ENCODE measurements at regions not wholly inside any gene's neighbourhood (a gene's known extent, or its start where the extent isn't known, plus 50 kb on each side); places are given as distances from the start of the nearest gene placed in this dataset.

DNA sequence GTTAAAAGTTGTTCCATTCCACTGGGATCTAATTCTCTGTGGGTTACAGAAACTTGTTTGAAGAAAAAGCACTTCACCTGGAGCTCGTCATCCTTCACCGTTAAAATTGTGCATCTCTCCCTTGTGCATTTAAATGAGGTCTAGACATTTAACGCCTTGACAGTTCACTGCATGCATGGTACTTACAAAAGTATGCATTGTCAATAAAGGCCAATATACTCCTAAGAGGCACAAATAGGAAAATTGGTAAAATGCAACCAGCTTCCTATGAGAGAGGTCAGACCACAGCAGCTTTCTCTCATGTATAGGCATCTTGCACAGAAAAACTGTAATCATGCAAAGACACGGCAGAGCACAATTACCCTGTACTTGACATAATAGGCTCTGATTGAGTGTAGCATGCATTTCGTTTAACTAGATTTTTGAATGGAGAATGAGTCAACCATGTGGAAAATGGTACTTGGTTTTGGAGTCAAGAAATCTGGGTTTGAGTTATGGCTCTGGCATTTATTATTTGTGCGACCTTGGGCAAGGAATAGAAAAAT is 378.5 kb downstream of the RFPL4B start (continued):
- TF ChIP-seq, protein P1, sequence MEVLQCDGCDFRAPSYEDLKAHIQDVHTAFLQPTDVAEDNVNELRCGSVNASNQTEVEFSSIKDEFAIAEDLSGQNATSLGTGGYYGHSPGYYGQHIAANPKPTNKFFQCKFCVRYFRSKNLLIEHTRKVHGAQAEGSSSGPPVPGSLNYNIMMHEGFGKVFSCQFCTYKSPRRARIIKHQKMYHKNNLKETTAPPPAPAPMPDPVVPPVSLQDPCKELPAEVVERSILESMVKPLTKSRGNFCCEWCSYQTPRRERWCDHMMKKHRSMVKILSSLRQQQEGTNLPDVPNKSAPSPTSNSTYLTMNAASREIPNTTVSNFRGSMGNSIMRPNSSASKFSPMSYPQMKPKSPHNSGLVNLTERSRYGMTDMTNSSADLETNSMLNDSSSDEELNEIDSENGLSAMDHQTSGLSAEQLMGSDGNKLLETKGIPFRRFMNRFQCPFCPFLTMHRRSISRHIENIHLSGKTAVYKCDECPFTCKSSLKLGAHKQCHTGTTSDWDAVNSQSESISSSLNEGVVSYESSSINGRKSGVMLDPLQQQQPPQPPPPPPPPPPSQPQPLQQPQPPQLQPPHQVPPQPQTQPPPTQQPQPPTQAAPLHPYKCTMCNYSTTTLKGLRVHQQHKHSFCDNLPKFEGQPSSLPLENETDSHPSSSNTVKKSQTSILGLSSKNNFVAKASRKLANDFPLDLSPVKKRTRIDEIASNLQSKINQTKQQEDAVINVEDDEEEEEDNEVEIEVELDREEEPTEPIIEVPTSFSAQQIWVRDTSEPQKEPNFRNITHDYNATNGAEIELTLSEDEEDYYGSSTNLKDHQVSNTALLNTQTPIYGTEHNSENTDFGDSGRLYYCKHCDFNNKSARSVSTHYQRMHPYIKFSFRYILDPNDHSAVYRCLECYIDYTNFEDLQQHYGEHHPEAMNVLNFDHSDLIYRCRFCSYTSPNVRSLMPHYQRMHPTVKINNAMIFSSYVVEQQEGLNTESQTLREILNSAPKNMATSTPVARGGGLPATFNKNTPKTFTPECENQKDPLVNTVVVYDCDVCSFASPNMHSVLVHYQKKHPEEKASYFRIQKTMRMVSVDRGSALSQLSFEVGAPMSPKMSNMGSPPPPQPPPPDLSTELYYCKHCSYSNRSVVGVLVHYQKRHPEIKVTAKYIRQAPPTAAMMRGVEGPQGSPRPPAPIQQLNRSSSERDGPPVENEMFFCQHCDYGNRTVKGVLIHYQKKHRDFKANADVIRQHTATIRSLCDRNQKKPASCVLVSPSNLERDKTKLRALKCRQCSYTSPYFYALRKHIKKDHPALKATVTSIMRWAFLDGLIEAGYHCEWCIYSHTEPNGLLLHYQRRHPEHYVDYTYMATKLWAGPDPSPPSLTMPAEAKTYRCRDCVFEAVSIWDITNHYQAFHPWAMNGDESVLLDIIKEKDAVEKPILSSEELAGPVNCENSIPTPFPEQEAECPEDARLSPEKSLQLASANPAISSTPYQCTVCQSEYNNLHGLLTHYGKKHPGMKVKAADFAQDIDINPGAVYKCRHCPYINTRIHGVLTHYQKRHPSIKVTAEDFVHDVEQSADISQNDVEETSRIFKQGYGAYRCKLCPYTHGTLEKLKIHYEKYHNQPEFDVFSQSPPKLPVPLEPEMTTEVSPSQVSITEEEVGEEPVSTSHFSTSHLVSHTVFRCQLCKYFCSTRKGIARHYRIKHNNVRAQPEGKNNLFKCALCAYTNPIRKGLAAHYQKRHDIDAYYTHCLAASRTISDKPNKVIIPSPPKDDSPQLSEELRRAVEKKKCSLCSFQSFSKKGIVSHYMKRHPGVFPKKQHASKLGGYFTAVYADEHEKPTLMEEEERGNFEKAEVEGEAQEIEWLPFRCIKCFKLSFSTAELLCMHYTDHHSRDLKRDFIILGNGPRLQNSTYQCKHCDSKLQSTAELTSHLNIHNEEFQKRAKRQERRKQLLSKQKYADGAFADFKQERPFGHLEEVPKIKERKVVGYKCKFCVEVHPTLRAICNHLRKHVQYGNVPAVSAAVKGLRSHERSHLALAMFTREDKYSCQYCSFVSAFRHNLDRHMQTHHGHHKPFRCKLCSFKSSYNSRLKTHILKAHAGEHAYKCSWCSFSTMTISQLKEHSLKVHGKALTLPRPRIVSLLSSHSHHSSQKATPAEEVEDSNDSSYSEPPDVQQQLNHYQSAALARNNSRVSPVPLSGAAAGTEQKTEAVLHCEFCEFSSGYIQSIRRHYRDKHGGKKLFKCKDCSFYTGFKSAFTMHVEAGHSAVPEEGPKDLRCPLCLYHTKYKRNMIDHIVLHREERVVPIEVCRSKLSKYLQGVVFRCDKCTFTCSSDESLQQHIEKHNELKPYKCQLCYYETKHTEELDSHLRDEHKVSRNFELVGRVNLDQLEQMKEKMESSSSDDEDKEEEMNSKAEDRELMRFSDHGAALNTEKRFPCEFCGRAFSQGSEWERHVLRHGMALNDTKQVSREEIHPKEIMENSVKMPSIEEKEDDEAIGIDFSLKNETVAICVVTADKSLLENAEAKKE (CRISPR knock-in tag; IDR thresholded peaks at IDR 0.05): no peak

DNA sequence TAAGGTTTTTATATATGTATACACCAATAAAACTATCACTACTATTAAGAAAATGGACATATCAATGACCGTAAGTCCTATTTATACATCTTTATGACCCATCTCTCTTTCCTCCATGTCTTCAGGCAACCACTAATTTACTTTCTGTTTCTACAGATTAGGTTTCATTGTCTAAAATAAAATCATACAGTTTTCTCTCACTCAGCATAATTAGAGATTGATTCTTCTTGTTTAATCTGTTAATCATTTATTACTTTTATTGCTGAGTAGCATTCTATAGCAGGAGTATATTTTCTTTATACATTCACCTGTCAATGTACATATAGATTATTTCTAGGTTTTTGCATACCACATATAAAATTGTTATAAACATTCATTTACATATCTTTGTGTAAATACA is 388.0 kb downstream of the RFPL4B start:
- H3K9me3 Mint-ChIP-seq: no peaks in the 10 kb centered on the region
- H3K4me1 ChIP-seq (ENCODE audit: insufficient read depth): no peaks in the 10 kb centered on the region
- no peaks in the 10 kb centered on the region for H3K27me3 Mint-ChIP-seq (ENCODE audit: insufficient read depth, low read depth, poor library complexity)
- no peaks in the 10 kb centered on the region for H3K27me3 ChIP-seq (ENCODE audit: insufficient read depth)
- H3K4me1 Mint-ChIP-seq: no peaks in the 10 kb centered on the region
- H3K79me2 ChIP-seq (replicated peaks; ENCODE audit: insufficient read depth): no peaks in the 10 kb centered on the region
- H3K4me2 ChIP-seq: no peak overlapping the region
- ATAC-seq (no peak), DNase-seq (ENCODE audit: low spot score) (no peak)
- H3K4me3 Mint-ChIP-seq: no peak overlapping the region
- H3K27ac Mint-ChIP-seq: no peak overlapping the region
- H3K27ac ChIP-seq (ENCODE audit: low read depth): no peak overlapping the region
- 0 out of 3 replicates have a peak, but pooled peaks cover 3% of the 10 kb centered on the region for H3K36me3 Mint-ChIP-seq (ENCODE audit: low read depth)
- no peaks in the 10 kb centered on the region for H4K20me1 ChIP-seq (replicated peaks; ENCODE audit: insufficient read depth)
- H3K9me2 ChIP-seq (ENCODE audit: insufficient read depth): peaks cover 3% of the 10 kb centered on the region; the same call in 1 of the 2 replicates
- no peaks in the 10 kb centered on the region for H3F3A ChIP-seq (replicated peaks; ENCODE audit: low read depth)
- no peaks in the 10 kb centered on the region for H3K36me3 ChIP-seq (ENCODE audit: insufficient read depth)
- no peak overlapping the region for H3K4me3 ChIP-seq
- no peak overlapping the region for H2AFZ ChIP-seq
- TF ChIP-seq, protein P2, sequence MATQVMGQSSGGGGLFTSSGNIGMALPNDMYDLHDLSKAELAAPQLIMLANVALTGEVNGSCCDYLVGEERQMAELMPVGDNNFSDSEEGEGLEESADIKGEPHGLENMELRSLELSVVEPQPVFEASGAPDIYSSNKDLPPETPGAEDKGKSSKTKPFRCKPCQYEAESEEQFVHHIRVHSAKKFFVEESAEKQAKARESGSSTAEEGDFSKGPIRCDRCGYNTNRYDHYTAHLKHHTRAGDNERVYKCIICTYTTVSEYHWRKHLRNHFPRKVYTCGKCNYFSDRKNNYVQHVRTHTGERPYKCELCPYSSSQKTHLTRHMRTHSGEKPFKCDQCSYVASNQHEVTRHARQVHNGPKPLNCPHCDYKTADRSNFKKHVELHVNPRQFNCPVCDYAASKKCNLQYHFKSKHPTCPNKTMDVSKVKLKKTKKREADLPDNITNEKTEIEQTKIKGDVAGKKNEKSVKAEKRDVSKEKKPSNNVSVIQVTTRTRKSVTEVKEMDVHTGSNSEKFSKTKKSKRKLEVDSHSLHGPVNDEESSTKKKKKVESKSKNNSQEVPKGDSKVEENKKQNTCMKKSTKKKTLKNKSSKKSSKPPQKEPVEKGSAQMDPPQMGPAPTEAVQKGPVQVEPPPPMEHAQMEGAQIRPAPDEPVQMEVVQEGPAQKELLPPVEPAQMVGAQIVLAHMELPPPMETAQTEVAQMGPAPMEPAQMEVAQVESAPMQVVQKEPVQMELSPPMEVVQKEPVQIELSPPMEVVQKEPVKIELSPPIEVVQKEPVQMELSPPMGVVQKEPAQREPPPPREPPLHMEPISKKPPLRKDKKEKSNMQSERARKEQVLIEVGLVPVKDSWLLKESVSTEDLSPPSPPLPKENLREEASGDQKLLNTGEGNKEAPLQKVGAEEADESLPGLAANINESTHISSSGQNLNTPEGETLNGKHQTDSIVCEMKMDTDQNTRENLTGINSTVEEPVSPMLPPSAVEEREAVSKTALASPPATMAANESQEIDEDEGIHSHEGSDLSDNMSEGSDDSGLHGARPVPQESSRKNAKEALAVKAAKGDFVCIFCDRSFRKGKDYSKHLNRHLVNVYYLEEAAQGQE (IDR thresholded peaks at IDR 0.05; ENCODE audit: unreplicated experiment): no peak
- TF ChIP-seq JUNB (IDR thresholded peaks at IDR 0.05; ENCODE audit: unreplicated experiment): no peak
- no peak for TF ChIP-seq EZH2phosphoT487 (IDR thresholded peaks at IDR 0.05; ENCODE audit: unreplicated experiment)
- no peak for TF ChIP-seq ZNF331 (CRISPR knock-in tag; IDR thresholded peaks at IDR 0.05; ENCODE audit: low read depth)
- no peak for TF ChIP-seq POLR2AphosphoS5 (IDR thresholded peaks at IDR 0.05; ENCODE audit: low read depth)
- no peak for TF ChIP-seq EZH2 (IDR thresholded peaks at IDR 0.05; ENCODE audit: low read depth, unreplicated experiment)
- TF ChIP-seq CREB1 (CRISPR knock-in tag; IDR thresholded peaks at IDR 0.05; ENCODE audit: low read depth): no peak
- TF ChIP-seq NANOG (IDR thresholded peaks at IDR 0.05; ENCODE audit: borderline replicate concordance): no peak
- no peak for TF ChIP-seq STAT1 (IDR thresholded peaks at IDR 0.05; ENCODE audit: unreplicated experiment)
- TF ChIP-seq, protein P3, sequence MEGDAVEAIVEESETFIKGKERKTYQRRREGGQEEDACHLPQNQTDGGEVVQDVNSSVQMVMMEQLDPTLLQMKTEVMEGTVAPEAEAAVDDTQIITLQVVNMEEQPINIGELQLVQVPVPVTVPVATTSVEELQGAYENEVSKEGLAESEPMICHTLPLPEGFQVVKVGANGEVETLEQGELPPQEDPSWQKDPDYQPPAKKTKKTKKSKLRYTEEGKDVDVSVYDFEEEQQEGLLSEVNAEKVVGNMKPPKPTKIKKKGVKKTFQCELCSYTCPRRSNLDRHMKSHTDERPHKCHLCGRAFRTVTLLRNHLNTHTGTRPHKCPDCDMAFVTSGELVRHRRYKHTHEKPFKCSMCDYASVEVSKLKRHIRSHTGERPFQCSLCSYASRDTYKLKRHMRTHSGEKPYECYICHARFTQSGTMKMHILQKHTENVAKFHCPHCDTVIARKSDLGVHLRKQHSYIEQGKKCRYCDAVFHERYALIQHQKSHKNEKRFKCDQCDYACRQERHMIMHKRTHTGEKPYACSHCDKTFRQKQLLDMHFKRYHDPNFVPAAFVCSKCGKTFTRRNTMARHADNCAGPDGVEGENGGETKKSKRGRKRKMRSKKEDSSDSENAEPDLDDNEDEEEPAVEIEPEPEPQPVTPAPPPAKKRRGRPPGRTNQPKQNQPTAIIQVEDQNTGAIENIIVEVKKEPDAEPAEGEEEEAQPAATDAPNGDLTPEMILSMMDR (conservative IDR thresholded peaks at IDR 0.05; ENCODE audit: low read depth in 2 of 2): no peak
- TF ChIP-seq, protein P4, sequence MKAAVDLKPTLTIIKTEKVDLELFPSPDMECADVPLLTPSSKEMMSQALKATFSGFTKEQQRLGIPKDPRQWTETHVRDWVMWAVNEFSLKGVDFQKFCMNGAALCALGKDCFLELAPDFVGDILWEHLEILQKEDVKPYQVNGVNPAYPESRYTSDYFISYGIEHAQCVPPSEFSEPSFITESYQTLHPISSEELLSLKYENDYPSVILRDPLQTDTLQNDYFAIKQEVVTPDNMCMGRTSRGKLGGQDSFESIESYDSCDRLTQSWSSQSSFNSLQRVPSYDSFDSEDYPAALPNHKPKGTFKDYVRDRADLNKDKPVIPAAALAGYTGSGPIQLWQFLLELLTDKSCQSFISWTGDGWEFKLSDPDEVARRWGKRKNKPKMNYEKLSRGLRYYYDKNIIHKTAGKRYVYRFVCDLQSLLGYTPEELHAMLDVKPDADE (IDR thresholded peaks at IDR 0.05): no peak
